ENCODE measurements at regions not wholly inside any gene's neighbourhood (a gene's known extent, or its start where the extent isn't known, plus 50 kb on each side); places are given as distances from the start of the nearest gene placed in this dataset.

DNA sequence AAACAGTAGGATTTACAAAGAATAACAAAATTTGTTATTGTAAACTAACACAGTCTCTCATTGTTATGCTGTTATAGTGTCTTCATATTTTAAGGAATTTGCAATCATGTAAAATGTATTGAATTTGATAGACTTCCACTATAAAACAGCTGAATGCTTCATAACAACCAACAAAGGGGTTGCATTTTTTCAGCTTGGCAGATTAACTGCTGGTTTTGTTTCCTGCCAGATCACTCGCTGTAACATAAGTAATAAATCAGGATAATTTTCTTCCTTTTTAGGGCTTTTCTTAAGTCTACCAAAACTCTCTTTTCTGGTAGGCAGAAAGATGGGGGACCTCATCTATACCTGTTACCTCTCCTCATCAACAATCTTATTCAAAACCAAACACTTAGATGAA lies 169.8 kb downstream of the SAMD5 start:
- no peaks in the 10 kb centered on the region for H3K9me3 ChIP-seq
- ChIA-PET POLR2A (no interaction called here), CTCF (no interaction called here)
- no peak overlapping the region for H3K27ac ChIP-seq
- FAIRE-seq = no peak
- no peak overlapping the region for H3K4me2 ChIP-seq
- no peak overlapping the region for H3K4me3 ChIP-seq
- no peaks in the 10 kb centered on the region for H3K4me1 ChIP-seq
- no peak for ATAC-seq
- DNase-seq (ENCODE audit: low read depth in 1 of 2, low spot score in 1 of 2) = no peak
- TF ChIP-seq, protein P1, sequence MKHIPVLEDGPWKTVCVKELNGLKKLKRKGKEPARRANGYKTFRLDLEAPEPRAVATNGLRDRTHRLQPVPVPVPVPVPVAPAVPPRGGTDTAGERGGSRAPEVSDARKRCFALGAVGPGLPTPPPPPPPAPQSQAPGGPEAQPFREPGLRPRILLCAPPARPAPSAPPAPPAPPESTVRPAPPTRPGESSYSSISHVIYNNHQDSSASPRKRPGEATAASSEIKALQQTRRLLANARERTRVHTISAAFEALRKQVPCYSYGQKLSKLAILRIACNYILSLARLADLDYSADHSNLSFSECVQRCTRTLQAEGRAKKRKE (CRISPR knock-in tag; IDR thresholded peaks at IDR 0.05; ENCODE audit: low read depth) = no peak
- TF ChIP-seq, protein P2, sequence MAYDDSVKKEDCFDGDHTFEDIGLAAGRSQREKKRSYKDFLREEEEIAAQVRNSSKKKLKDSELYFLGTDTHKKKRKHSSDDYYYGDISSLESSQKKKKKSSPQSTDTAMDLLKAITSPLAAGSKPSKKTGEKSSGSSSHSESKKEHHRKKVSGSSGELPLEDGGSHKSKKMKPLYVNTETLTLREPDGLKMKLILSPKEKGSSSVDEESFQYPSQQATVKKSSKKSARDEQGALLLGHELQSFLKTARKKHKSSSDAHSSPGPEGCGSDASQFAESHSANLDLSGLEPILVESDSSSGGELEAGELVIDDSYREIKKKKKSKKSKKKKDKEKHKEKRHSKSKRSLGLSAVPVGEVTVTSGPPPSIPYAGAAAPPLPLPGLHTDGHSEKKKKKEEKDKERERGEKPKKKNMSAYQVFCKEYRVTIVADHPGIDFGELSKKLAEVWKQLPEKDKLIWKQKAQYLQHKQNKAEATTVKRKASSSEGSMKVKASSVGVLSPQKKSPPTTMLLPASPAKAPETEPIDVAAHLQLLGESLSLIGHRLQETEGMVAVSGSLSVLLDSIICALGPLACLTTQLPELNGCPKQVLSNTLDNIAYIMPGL (CRISPR knock-in tag; IDR thresholded peaks at IDR 0.05; ENCODE audit: borderline replicate concordance) = no peak
- TF ChIP-seq MAZ (IDR thresholded peaks at IDR 0.05; ENCODE audit: borderline replicate concordance, low read depth, low read length) = no peak
- no peak for TF ChIP-seq CBX8 (IDR thresholded peaks at IDR 0.05)
- TF ChIP-seq HOXA7 (CRISPR knock-in tag; IDR thresholded peaks at IDR 0.05) = no peak
- TF ChIP-seq, protein P3, sequence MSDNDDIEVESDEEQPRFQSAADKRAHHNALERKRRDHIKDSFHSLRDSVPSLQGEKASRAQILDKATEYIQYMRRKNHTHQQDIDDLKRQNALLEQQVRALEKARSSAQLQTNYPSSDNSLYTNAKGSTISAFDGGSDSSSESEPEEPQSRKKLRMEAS (IDR thresholded peaks at IDR 0.05) = no peak
- TF ChIP-seq, protein P4, sequence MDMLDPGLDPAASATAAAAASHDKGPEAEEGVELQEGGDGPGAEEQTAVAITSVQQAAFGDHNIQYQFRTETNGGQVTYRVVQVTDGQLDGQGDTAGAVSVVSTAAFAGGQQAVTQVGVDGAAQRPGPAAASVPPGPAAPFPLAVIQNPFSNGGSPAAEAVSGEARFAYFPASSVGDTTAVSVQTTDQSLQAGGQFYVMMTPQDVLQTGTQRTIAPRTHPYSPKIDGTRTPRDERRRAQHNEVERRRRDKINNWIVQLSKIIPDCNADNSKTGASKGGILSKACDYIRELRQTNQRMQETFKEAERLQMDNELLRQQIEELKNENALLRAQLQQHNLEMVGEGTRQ (IDR thresholded peaks at IDR 0.05) = no peak
- TF ChIP-seq POLR2A (IDR thresholded peaks at IDR 0.05; ENCODE audit: low read length) = no peak
- TF ChIP-seq, protein P5, sequence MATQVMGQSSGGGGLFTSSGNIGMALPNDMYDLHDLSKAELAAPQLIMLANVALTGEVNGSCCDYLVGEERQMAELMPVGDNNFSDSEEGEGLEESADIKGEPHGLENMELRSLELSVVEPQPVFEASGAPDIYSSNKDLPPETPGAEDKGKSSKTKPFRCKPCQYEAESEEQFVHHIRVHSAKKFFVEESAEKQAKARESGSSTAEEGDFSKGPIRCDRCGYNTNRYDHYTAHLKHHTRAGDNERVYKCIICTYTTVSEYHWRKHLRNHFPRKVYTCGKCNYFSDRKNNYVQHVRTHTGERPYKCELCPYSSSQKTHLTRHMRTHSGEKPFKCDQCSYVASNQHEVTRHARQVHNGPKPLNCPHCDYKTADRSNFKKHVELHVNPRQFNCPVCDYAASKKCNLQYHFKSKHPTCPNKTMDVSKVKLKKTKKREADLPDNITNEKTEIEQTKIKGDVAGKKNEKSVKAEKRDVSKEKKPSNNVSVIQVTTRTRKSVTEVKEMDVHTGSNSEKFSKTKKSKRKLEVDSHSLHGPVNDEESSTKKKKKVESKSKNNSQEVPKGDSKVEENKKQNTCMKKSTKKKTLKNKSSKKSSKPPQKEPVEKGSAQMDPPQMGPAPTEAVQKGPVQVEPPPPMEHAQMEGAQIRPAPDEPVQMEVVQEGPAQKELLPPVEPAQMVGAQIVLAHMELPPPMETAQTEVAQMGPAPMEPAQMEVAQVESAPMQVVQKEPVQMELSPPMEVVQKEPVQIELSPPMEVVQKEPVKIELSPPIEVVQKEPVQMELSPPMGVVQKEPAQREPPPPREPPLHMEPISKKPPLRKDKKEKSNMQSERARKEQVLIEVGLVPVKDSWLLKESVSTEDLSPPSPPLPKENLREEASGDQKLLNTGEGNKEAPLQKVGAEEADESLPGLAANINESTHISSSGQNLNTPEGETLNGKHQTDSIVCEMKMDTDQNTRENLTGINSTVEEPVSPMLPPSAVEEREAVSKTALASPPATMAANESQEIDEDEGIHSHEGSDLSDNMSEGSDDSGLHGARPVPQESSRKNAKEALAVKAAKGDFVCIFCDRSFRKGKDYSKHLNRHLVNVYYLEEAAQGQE (IDR thresholded peaks at IDR 0.05) = no peak
- TF ChIP-seq KDM5A (IDR thresholded peaks at IDR 0.05) = no peak
- TF ChIP-seq BHLHE40 (IDR thresholded peaks at IDR 0.05; ENCODE audit: low read depth, low read length) = no peak
- TF ChIP-seq ZC3H11A (IDR thresholded peaks at IDR 0.05) = no peak
- no peak for TF ChIP-seq RFX5 (IDR thresholded peaks at IDR 0.05)
- TF ChIP-seq, protein P6, sequence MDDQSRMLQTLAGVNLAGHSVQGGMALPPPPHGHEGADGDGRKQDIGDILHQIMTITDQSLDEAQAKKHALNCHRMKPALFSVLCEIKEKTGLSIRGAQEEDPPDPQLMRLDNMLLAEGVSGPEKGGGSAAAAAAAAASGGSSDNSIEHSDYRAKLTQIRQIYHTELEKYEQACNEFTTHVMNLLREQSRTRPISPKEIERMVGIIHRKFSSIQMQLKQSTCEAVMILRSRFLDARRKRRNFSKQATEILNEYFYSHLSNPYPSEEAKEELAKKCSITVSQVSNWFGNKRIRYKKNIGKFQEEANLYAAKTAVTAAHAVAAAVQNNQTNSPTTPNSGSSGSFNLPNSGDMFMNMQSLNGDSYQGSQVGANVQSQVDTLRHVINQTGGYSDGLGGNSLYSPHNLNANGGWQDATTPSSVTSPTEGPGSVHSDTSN (IDR thresholded peaks at IDR 0.05) = no peak
- TF ChIP-seq FOSL2 (IDR thresholded peaks at IDR 0.05) = no peak
- no peak for TF ChIP-seq FOSL2 (CRISPR knock-in tag; IDR thresholded peaks at IDR 0.05)
- TF ChIP-seq KDM1A (IDR thresholded peaks at IDR 0.05; ENCODE audit: low read depth) = no peak
- no peak for TF ChIP-seq TP53 (CRISPR knock-in tag; IDR thresholded peaks at IDR 0.05)
- WGBS (ENCODE audit: missing lambda C conversion rate) = 73% methylated on average over 1 of the region's 1 CpG

DNA sequence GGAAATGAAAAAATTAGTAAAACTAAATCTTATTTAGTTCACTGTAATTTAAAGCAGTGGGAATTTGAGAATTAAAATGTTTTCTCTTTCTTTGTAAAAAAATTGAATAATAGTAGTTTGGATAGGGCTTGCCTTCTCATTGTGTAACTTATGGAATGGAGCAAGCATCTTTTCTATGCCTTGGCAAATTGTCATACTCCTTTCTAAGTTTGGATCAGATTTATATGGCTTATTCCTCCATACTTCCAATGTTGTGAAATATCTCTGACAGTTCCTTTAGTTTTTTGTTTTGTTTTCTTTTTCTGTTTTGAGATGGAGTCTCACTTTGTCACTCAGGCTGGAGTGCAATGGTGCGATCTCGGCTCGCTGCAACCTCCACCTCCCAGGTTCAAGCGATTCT lies 176.4 kb downstream of the SAMD5 start:
- DNase-seq (ENCODE audit: low read depth in 1 of 2, low spot score in 1 of 2) (no peak), ATAC-seq (no peak), FAIRE-seq (no peak)
- H3K4me1 ChIP-seq = no peaks in the 10 kb centered on the region
- H3K9me3 ChIP-seq = no peaks in the 10 kb centered on the region
- ChIA-PET POLR2A (no interaction called here), CTCF (no interaction called here)
- H3K4me2 ChIP-seq = no peak overlapping the region
- 80% methylated on average over 4 of the region's 4 CpGs for WGBS (ENCODE audit: missing lambda C conversion rate)
- H3K27ac ChIP-seq = no peak overlapping the region
- H3K4me3 ChIP-seq = no peak overlapping the region
- TF ChIP-seq JUN (IDR thresholded peaks at IDR 0.05) = no peak
- no peak for TF ChIP-seq HOXA7 (CRISPR knock-in tag; IDR thresholded peaks at IDR 0.05)
- no peak for TF ChIP-seq NFE2L2 (conservative IDR thresholded peaks at IDR 0.05; ENCODE audit: low read length)
- TF ChIP-seq, protein P6 (IDR thresholded peaks at IDR 0.05) = no peak
